ENCODE measurements at regions not wholly inside any gene's neighbourhood (a gene's known extent, or its start where the extent isn't known, plus 50 kb on each side); places are given as distances from the start of the nearest gene placed in this dataset.

DNA sequence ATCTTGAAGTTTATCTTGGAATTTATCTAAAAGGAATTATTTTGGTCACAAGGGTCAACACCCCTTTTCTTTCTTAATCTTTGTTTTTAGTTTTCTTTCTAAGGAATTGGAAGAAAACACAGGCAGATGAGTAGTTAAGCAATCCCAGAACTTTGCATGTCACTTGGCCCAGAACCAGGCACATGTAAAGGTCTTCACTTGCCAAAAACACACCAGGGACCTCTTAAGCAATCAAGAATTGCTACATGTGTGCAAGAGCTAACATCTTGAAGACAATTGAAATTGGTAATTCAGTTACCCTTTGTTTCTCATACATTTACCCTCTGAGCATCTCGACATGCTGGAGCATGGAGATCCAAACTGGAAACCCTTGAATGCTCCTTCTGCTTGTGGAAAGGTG lies 114.2 kb downstream of the ZC3H11B start:
- H3K27me3 ChIP-seq (ENCODE audit: control insufficient read depth, insufficient read depth, low read length) = no peaks in the 10 kb centered on the region
- H3K36me3 ChIP-seq (ENCODE audit: control insufficient read depth in 2 of 3, insufficient read depth in 3 of 3, low read length in 3 of 3) = no peaks in the 10 kb centered on the region
- H3K9me3 ChIP-seq (ENCODE audit: control insufficient read depth in 2 of 3, insufficient read depth in 1 of 3, low read length in 3 of 3) = no peaks in the 10 kb centered on the region
- intact Hi-C loops (cut with DNase I) = no loop called here
- no peak overlapping the region for H3K9ac ChIP-seq (ENCODE audit: low read length in 3 of 3)
- H3K4me3 ChIP-seq (ENCODE audit: low read length in 3 of 3) = no peak overlapping the region
- no peak for DNase-seq
- H3K27ac ChIP-seq (ENCODE audit: low read depth in 2 of 2, low read length in 2 of 2) = no peak overlapping the region
- no peaks in the 10 kb centered on the region for H3K4me1 ChIP-seq (ENCODE audit: control insufficient read depth in 2 of 3, insufficient read depth in 2 of 3, low read depth in 1 of 3, low read length in 3 of 3)
- FAIRE-seq = no peak
- TF ChIP-seq, protein P1, sequence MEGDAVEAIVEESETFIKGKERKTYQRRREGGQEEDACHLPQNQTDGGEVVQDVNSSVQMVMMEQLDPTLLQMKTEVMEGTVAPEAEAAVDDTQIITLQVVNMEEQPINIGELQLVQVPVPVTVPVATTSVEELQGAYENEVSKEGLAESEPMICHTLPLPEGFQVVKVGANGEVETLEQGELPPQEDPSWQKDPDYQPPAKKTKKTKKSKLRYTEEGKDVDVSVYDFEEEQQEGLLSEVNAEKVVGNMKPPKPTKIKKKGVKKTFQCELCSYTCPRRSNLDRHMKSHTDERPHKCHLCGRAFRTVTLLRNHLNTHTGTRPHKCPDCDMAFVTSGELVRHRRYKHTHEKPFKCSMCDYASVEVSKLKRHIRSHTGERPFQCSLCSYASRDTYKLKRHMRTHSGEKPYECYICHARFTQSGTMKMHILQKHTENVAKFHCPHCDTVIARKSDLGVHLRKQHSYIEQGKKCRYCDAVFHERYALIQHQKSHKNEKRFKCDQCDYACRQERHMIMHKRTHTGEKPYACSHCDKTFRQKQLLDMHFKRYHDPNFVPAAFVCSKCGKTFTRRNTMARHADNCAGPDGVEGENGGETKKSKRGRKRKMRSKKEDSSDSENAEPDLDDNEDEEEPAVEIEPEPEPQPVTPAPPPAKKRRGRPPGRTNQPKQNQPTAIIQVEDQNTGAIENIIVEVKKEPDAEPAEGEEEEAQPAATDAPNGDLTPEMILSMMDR (IDR thresholded peaks at IDR 0.05; ENCODE audit: borderline replicate concordance, extremely low read depth, insufficient read depth) = no peak

DNA sequence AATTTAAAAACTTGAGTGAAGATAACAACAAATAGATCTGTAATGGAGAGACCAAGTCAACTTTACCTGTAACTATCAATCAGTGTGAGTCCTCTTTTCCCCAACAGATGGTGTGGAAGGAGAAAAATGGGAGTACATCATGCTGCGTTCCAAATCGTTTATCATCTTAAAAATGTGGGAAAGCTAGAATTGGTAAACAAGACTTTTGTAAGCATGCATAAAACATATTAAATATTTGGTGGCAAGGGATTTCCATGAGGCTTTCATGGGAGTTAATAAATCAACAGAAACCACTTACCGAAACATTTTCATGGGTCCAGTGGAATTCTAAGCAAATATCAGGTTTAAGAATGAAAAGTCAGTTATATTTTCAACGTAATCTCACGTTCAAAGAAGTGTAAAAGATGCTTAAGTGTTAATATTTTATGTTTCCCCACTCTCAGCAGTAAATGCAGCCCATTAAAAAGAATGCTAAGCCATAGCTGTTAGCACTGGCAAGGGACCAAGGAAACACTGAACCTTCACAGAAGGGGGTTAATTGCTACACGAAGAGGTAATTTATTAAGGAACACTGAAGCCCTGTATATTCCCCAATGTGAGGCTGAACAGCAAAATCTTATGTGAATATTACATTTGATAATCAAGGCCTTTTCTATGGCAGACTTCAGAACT lies 117.0 kb downstream of the ZC3H11B start:
- TF ChIP-seq, protein P1 (IDR thresholded peaks at IDR 0.05; ENCODE audit: borderline replicate concordance, extremely low read depth, insufficient read depth) = no peak
- H3K27me3 ChIP-seq (ENCODE audit: control insufficient read depth, insufficient read depth, low read length) = no peaks in the 10 kb centered on the region
- no peaks in the 10 kb centered on the region for H3K36me3 ChIP-seq (ENCODE audit: control insufficient read depth in 2 of 3, insufficient read depth in 3 of 3, low read length in 3 of 3)
- H3K4me1 ChIP-seq (ENCODE audit: control insufficient read depth in 2 of 3, insufficient read depth in 2 of 3, low read depth in 1 of 3, low read length in 3 of 3) = no peaks in the 10 kb centered on the region
- FAIRE-seq = no peak
- H3K9me3 ChIP-seq (ENCODE audit: control insufficient read depth in 2 of 3, insufficient read depth in 1 of 3, low read length in 3 of 3) = no peaks in the 10 kb centered on the region
- no peak overlapping the region for H3K4me3 ChIP-seq (ENCODE audit: low read length in 3 of 3)
- no peak overlapping the region for H3K9ac ChIP-seq (ENCODE audit: low read length in 3 of 3)
- peak in 2 of 5 donors; percentile 53 to 61 for DNase-seq
- H3K27ac ChIP-seq (ENCODE audit: low read depth in 2 of 2, low read length in 2 of 2) = no peak overlapping the region
- intact Hi-C loops (cut with DNase I) = no loop called here

DNA sequence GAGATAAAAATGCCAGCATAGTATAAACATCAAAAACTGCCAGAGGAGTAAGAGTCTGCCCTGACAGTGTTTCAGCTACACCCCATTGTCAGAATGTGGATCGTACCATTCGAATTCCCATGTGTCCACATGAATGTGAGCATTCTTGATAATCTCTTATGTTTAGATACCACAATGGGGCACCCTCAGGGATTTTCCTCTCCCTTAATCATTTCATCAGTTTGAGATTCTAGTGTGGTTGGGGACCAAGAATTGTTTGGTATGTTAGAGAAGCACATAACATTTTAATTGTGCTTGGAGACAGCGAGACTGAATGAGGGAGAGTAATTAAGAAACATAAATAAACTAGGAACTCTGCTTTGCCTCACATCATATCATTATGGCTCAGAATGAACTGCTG lies 120.2 kb downstream of the ZC3H11B start:
- DNase-seq (no peak), FAIRE-seq (no peak)
- TF ChIP-seq, protein P1 (IDR thresholded peaks at IDR 0.05; ENCODE audit: borderline replicate concordance, extremely low read depth, insufficient read depth) = no peak
- Histone ChIP-seq H3K4me3 (ENCODE audit: low read length in 3 of 3) (no peak overlapping the region), H3K27me3 (ENCODE audit: control insufficient read depth, insufficient read depth, low read length) (no peaks in the 10 kb centered on the region), H3K4me1 (ENCODE audit: control insufficient read depth in 2 of 3, insufficient read depth in 2 of 3, low read depth in 1 of 3, low read length in 3 of 3) (no peaks in the 10 kb centered on the region), H3K27ac (ENCODE audit: low read depth in 2 of 2, low read length in 2 of 2) (no peak overlapping the region), H3K9ac (ENCODE audit: low read length in 3 of 3) (no peak overlapping the region), H3K36me3 (ENCODE audit: control insufficient read depth in 2 of 3, insufficient read depth in 3 of 3, low read length in 3 of 3) (no peaks in the 10 kb centered on the region), H3K9me3 (ENCODE audit: control insufficient read depth in 2 of 3, insufficient read depth in 1 of 3, low read length in 3 of 3) (no peaks in the 10 kb centered on the region)
- intact Hi-C loops (cut with DNase I) = no loop called here

DNA sequence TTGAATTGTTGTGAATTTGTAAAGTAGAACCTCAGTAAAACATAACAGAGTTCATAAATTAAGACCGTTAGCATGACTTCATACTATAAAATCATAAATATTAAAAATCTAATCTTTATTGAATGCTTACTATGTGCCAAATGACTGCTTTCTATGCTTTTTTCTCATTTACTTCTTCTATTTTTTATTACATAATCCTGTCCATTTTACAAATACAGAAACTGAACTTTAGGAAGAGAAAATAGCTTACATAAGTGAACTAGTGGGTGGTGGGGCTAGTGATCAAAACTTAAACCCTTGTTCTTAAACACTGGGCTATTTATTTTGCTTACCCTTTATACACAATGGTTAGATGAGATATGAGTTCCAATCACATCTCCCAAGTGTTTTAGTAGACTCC lies 122.3 kb downstream of the ZC3H11B start:
- Histone ChIP-seq H3K27me3 (ENCODE audit: control insufficient read depth, insufficient read depth, low read length) (no peaks in the 10 kb centered on the region), H3K4me3 (ENCODE audit: low read length in 3 of 3) (no peak overlapping the region), H3K27ac (ENCODE audit: low read depth in 2 of 2, low read length in 2 of 2) (no peak overlapping the region), H3K36me3 (ENCODE audit: control insufficient read depth in 2 of 3, insufficient read depth in 3 of 3, low read length in 3 of 3) (no peaks in the 10 kb centered on the region), H3K9me3 (ENCODE audit: control insufficient read depth in 2 of 3, insufficient read depth in 1 of 3, low read length in 3 of 3) (no peaks in the 10 kb centered on the region), H3K4me1 (ENCODE audit: control insufficient read depth in 2 of 3, insufficient read depth in 2 of 3, low read depth in 1 of 3, low read length in 3 of 3) (no peaks in the 10 kb centered on the region), H3K9ac (ENCODE audit: low read length in 3 of 3) (no peak overlapping the region)
- FAIRE-seq = no peak
- DNase-seq = no peak
- TF ChIP-seq, protein P1 (IDR thresholded peaks at IDR 0.05; ENCODE audit: borderline replicate concordance, extremely low read depth, insufficient read depth) = no peak
- intact Hi-C loops (cut with DNase I) = no loop called here

Data from kidney (tissue), 13 donors.